ENCODE measurements at regions not wholly inside any gene's neighbourhood (a gene's known extent, or its start where the extent isn't known, plus 50 kb on each side); places are given as distances from the start of the nearest gene placed in this dataset.

- Histone ChIP-seq H2BK15ac (ENCODE audit: low read depth, low read length) (no peak overlapping the region), H3K9me1 (ENCODE audit: insufficient read depth, low read length) (no peaks in the 10 kb centered on the region), H4K5ac (ENCODE audit: low read depth, low read length) (no peak overlapping the region), H3K18ac (ENCODE audit: low read depth, low read length) (no peak overlapping the region), H2BK20ac (ENCODE audit: low read depth, low read length) (no peak overlapping the region), H3K27ac (ENCODE audit: insufficient read depth, low read length) (no peak overlapping the region), H2AK9ac (replicated peaks; ENCODE audit: low read depth, low read length, poor library complexity) (no peak overlapping the region), H3K4me1 (ENCODE audit: control insufficient read depth, insufficient read depth, low read length) (no peaks in the 10 kb centered on the region), H4K91ac (ENCODE audit: insufficient read depth, low read depth, low read length) (no peak overlapping the region), H3K56ac (ENCODE audit: extremely low read depth, insufficient read depth, low read length) (no peak overlapping the region), H3K4ac (ENCODE audit: low read depth, low read length) (no peak overlapping the region), H3K9me3 (ENCODE audit: control insufficient read depth, insufficient read depth, low read length) (no peaks in the 10 kb centered on the region), H3K4me2 (ENCODE audit: low read depth, low read length) (no peak overlapping the region), H2BK5ac (ENCODE audit: low read depth, low read length, poor library complexity, severe bottlenecking) (no peak overlapping the region), H4K8ac (ENCODE audit: low read depth in 2 of 2, low read length in 2 of 2) (no peak overlapping the region), H3K36me3 (ENCODE audit: control insufficient read depth, insufficient read depth, low read length) (no peaks in the 10 kb centered on the region), H3K14ac (replicated peaks; ENCODE audit: low read depth, low read length) (no peak overlapping the region), H3K27me3 (ENCODE audit: control insufficient read depth, insufficient read depth, low read length) (peaks cover 18% of the 10 kb centered on the region), H2BK120ac (ENCODE audit: low read depth, low read length) (no peak overlapping the region), H3K4me3 (ENCODE audit: insufficient read depth, low read depth, low read length) (no peak overlapping the region), H2AK5ac (ENCODE audit: low read depth, low read length) (no peak overlapping the region), H3K79me1 (ENCODE audit: low read depth in 1 of 2, low read length in 2 of 2) (no peaks in the 10 kb centered on the region), H4K20me1 (ENCODE audit: insufficient read depth, low read length) (no peaks in the 10 kb centered on the region), H3K9ac (ENCODE audit: low read depth, low read length) (no peak overlapping the region), H3K23ac (ENCODE audit: low read depth, low read length) (no peak overlapping the region), H2AFZ (replicated peaks; ENCODE audit: low read length, poor library complexity) (no peak overlapping the region)
- TF ChIP-seq CEBPB (IDR thresholded peaks at IDR 0.05; ENCODE audit: low read depth, low read length) (no peak), USF2 (IDR thresholded peaks at IDR 0.05; ENCODE audit: low read depth, low read length) (no peak), MAZ (IDR thresholded peaks at IDR 0.05; ENCODE audit: borderline replicate concordance, low read depth, low read length) (no peak), SMC3 (IDR thresholded peaks at IDR 0.05; ENCODE audit: low read depth, low read length) (no peak), RCOR1 (IDR thresholded peaks at IDR 0.05; ENCODE audit: insufficient replicate concordance, low read length) (no peak), RAD21 (IDR thresholded peaks at IDR 0.05; ENCODE audit: low read length) (no peak), NFE2L2 (IDR thresholded peaks at IDR 0.05; ENCODE audit: low read depth, low read length) (no peak), CHD1 (IDR thresholded peaks at IDR 0.05; ENCODE audit: low read depth, low read length) (no peak), POLR2A (IDR thresholded peaks at IDR 0.05; ENCODE audit: low read depth, low read length) (no peak), CTCF (conservative IDR thresholded peaks at IDR 0.05; ENCODE audit: low read depth, low read length) (no peak), RFX5 (IDR thresholded peaks at IDR 0.05; ENCODE audit: low read depth, low read length) (no peak), BHLHE40 (IDR thresholded peaks at IDR 0.05; ENCODE audit: low read depth, low read length) (no peak), MXI1 (IDR thresholded peaks at IDR 0.05; ENCODE audit: borderline replicate concordance, low read depth, low read length) (no peak)
- no TSS peak for BruUV-seq (replicated peaks)
- dilution Hi-C loops (cut with HindIII; ENCODE audit: low sequenced_read_pairs, unreplicated experiment): no loop called here
- DNase-seq (no peak), ATAC-seq (ENCODE audit: low read depth) (no peak)
- intact Hi-C loops (cut with micrococcal nuclease): no loop called here
- POLR2A ChIA-PET (ENCODE audit: unreplicated experiment): no interaction called here
- in situ Hi-C loops (cut with MboI; ENCODE audit: low sequenced_read_pairs): no loop called here
- WGBS, 2 experiments (ENCODE audit: extremely low coverage in 2 of 2, insufficient read length in 1 of 2): 0% methylated on average over 1 of the region's 8 CpGs; no CpG with 5 or more reads in 1 of the 2 experiments
- CTCF ChIA-PET: no interaction called here
These were observed 80.1 kb downstream of the ZNF280B start for GRCh38 chr22:22428222-22429098.

Measured in IMR-90 (cell line).